Keratinocyte (primary cell): ENCODE measurements at regions not wholly inside any gene's neighbourhood (a gene's known extent, or its start where the extent isn't known, plus 50 kb on each side); places are given as distances from the start of the nearest gene placed in this dataset.

Experiments
- DNase-seq: peaks from one replicate; pipeline ENCODE4 v3.0.0-alpha.2; 2011; ENCODE audit warnings: low read depth, missing footprints, low spot score
- FAIRE-seq: peaks from 2 replicates; lab custom pipeline; 2011; peaks lifted over from hg19 to GRCh38; lab: Jason Lieb, UNC
- H2AFZ ChIP-seq: 2 replicates; pipeline ENCODE4 v1.6.0; 2012; ENCODE audit warnings: low read length, control low read depth, inconsistent platforms; ENCODE audit not compliant: control insufficient read depth
- H3K27ac ChIP-seq: 2 replicates; pipeline ENCODE4 v1.5.1; 2011; ENCODE audit warnings: low read length; ENCODE audit not compliant: control insufficient read depth, insufficient read depth
- H3K27me3 ChIP-seq: 3 replicates; pipeline ENCODE4 v1.6.0; 2011; ENCODE audit warnings: low read length; ENCODE audit not compliant: control insufficient read depth, insufficient read depth; ENCODE audit errors: extremely low read depth
- H3K36me3 ChIP-seq, 2 experiments: 2 replicates in 1 of 2; 3 replicates in 1 of 2; pipeline ENCODE4 v1.5.1; 2011; ENCODE audit warnings: low read length in 2 of 2, mild to moderate bottlenecking in 1 of 2; ENCODE audit not compliant: control insufficient read depth in 2 of 2, insufficient read depth in 2 of 2; ENCODE audit errors: extremely low read depth in 1 of 2
- H3K4me1 ChIP-seq: 3 replicates; pipeline ENCODE4 v1.5.1; 2011; ENCODE audit warnings: low read length; ENCODE audit not compliant: control insufficient read depth, insufficient read depth; ENCODE audit errors: extremely low read depth
- H3K4me2 ChIP-seq: 3 replicates; pipeline ENCODE4 v1.6.0; 2011; ENCODE audit warnings: low read depth, low read length; ENCODE audit not compliant: control insufficient read depth, insufficient read depth; ENCODE audit errors: extremely low read depth
- H3K4me3 ChIP-seq, 3 experiments: fragments of 200-600 bp in 1 of 3; sonication (generic) in 1 of 3; 2 replicates in 2 of 3; 3 replicates in 1 of 3; pipeline ENCODE4 v1.5.1; 2011 to 2016; ENCODE audit warnings: low read length in 3 of 3, mild to moderate bottlenecking in 3 of 3, control low read depth in 2 of 3, inconsistent platforms in 1 of 3, low read depth in 1 of 3, mixed read lengths in 1 of 3, mixed run types in 1 of 3, moderate library complexity in 1 of 3; ENCODE audit not compliant: control insufficient read depth in 2 of 3, insufficient read depth in 2 of 3; ENCODE audit errors: extremely low read depth in 1 of 3
- H3K79me2 ChIP-seq: 2 replicates; pipeline ENCODE4 v1.6.0; 2012; ENCODE audit warnings: low read length; ENCODE audit not compliant: control insufficient read depth, insufficient read depth
- H3K9ac ChIP-seq: 3 replicates; pipeline ENCODE4 v1.6.0; 2011; ENCODE audit warnings: low read length; ENCODE audit not compliant: control insufficient read depth, insufficient read depth; ENCODE audit errors: extremely low read depth
- H3K9me1 ChIP-seq: 3 replicates; pipeline ENCODE4 v1.6.0; 2011; ENCODE audit warnings: low read length; ENCODE audit not compliant: control insufficient read depth, insufficient read depth; ENCODE audit errors: extremely low read depth
- H3K9me3 ChIP-seq: 2 replicates; pipeline ENCODE4 v1.5.1; 2012; ENCODE audit warnings: low read depth, low read length; ENCODE audit not compliant: control insufficient read depth
- H4K20me1 ChIP-seq: 3 replicates; pipeline ENCODE4 v1.6.0; 2011; ENCODE audit warnings: low read length; ENCODE audit not compliant: control insufficient read depth, insufficient read depth; ENCODE audit errors: extremely low read depth
- CTCF ChIP-seq, 3 experiments: IDR thresholded peaks in 1 of 3; conservative IDR thresholded peaks in 1 of 3; optimal IDR thresholded peaks in 1 of 3; 2 replicates in 2 of 3; 3 replicates in 1 of 3; pipeline versions ENCODE3 to v1.5.1; 2011; ENCODE audit warnings: low read length in 3 of 3, mild to moderate bottlenecking in 3 of 3, moderate library complexity in 2 of 3, control low read depth in 1 of 3, inconsistent platforms in 1 of 3; ENCODE audit not compliant: insufficient read depth in 2 of 3; ENCODE audit errors: extremely low read depth in 1 of 3
- EZH2 ChIP-seq: IDR thresholded peaks from one replicate; pipeline ENCODE4 v1.6.1; 2012; ENCODE audit warnings: inconsistent platforms, mild to moderate bottlenecking, low read length, moderate library complexity
- dilution Hi-C: fragments of 300-500 bp; cut with MboI; formaldehyde crosslinking; loops from one replicate; pipeline ENCODE4 v1.7.0; 2020; ENCODE audit warnings: low sequenced_read_pairs; ENCODE audit not compliant: extremely low pct_ligation_motif_present

GRCh38 chr5:121018004-121018403 lies 553.9 kb downstream of the PRR16 start:
- H3K9me3 ChIP-seq = no peaks in the 10 kb centered on the region
- no peak overlapping the region for H3K4me3 ChIP-seq
- no peaks in the 10 kb centered on the region for H3K36me3 ChIP-seq
- DNase-seq (no peak), FAIRE-seq (no peak)
- TF ChIP-seq CTCF (optimal IDR thresholded peaks at IDR 0.05 in 1 of 3, IDR thresholded peaks at IDR 0.05 in 1 of 3, conservative IDR thresholded peaks at IDR 0.05 in 1 of 3; ENCODE audit: extremely low read depth in 1 of 3, insufficient read depth in 2 of 3, low read length in 3 of 3) (no peak), EZH2 (no peak)
- no peaks in the 10 kb centered on the region for H3K79me2 ChIP-seq
- no peak overlapping the region for H2AFZ ChIP-seq
- H3K27me3 ChIP-seq = no peaks in the 10 kb centered on the region
- H3K4me2 ChIP-seq = no peak overlapping the region
- H3K4me1 ChIP-seq = no peaks in the 10 kb centered on the region
- dilution Hi-C loops = no loop called here
- H3K9me1 ChIP-seq = no peaks in the 10 kb centered on the region
- H4K20me1 ChIP-seq = no peaks in the 10 kb centered on the region
- H3K27ac ChIP-seq = no peak overlapping the region
- H3K9ac ChIP-seq = no peak overlapping the region

GRCh38 chr5:121019106-121019505 lies 555.0 kb downstream of the PRR16 start:
- Histone ChIP-seq H3K27ac (no peak overlapping the region), H3K4me3 (no peak overlapping the region), H3K9me1 (no peaks in the 10 kb centered on the region), H3K27me3 (no peaks in the 10 kb centered on the region), H2AFZ (no peak overlapping the region), H3K4me1 (no peaks in the 10 kb centered on the region), H3K36me3 (no peaks in the 10 kb centered on the region), H3K9ac (no peak overlapping the region), H3K4me2 (no peak overlapping the region), H3K9me3 (no peaks in the 10 kb centered on the region), H3K79me2 (no peaks in the 10 kb centered on the region), H4K20me1 (no peaks in the 10 kb centered on the region)
- no peak for DNase-seq
- FAIRE-seq = no peak
- dilution Hi-C loops = no loop called here
- TF ChIP-seq EZH2 (no peak), CTCF (optimal IDR thresholded peaks at IDR 0.05 in 1 of 3, IDR thresholded peaks at IDR 0.05 in 1 of 3, conservative IDR thresholded peaks at IDR 0.05 in 1 of 3; ENCODE audit: extremely low read depth in 1 of 3, insufficient read depth in 2 of 3, low read length in 3 of 3) (no peak)
